ENCODE measurements at regions not wholly inside any gene's neighbourhood (a gene's known extent, or its start where the extent isn't known, plus 50 kb on each side); places are given as distances from the start of the nearest gene placed in this dataset.

DNA sequence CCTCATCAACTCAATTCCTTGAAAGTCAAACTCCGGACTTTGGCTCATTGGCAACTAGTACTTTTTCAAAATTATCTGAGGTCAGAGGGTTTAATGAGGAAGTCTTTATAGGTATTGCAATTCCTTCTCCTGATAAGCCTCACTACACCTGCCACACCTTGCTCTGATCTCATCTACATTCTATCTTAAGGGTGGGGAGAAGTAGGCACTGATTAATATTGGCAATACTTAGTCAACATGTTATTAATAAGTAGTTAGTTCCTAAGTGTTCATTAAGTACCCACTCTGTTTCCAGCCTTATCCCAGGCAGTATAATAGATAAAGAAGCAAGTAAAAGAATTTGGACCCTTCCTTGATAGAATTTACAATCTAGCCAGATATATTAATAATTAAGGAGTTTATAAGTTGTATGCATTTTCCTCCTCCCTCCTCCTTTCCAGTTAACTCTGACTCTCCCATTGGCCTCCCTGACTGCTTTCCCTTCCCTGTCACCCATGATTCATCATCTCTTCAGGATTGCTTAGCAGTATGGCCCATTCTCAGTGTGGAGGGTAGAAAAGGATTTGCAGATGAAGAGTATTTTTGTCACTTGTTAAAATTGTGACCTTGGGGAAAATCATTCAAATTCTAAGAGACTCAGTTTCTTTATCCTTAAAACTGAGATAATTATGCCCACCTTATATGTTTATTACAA is 231.0 kb upstream of the ATP2B1 start:
- FAIRE-seq, result no peak
- Histone ChIP-seq H3K36me3 (ENCODE audit: insufficient read depth, low read length) (no peaks in the 10 kb centered on the region), H3K4me1 (ENCODE audit: insufficient read depth, low read length) (no peaks in the 10 kb centered on the region), H2AFZ (ENCODE audit: low read depth, low read length) (no peak overlapping the region), H4K20me1 (ENCODE audit: insufficient read depth, low read length) (no peaks in the 10 kb centered on the region), H3K27ac (ENCODE audit: low read depth, low read length) (no peak overlapping the region), H3K9ac (ENCODE audit: low read length) (no peak overlapping the region), H3K79me2 (ENCODE audit: insufficient read depth, low read length) (no peaks in the 10 kb centered on the region), H3K4me2 (ENCODE audit: low read length) (no peak overlapping the region), H3K4me3 (ENCODE audit: insufficient read depth, low read depth, low read length) (no peak overlapping the region), H3K9me3 (ENCODE audit: insufficient read depth, low read depth, low read length) (no peaks in the 10 kb centered on the region), H3K27me3 (ENCODE audit: insufficient read depth, low read length) (no peaks in the 10 kb centered on the region)
- Mint-ChIP-seq H3K27ac (ENCODE audit: unreplicated experiment) (no peak overlapping the region), H3K36me3 (ENCODE audit: low read depth, unreplicated experiment) (no peaks in the 10 kb centered on the region), H3K4me3 (ENCODE audit: unreplicated experiment) (no peak overlapping the region), H3K9me3 (ENCODE audit: unreplicated experiment) (no peaks in the 10 kb centered on the region), H3K27me3 (ENCODE audit: low read depth, unreplicated experiment) (no peaks in the 10 kb centered on the region), H3K4me1 (ENCODE audit: low read depth, unreplicated experiment) (peaks cover 5% of the 10 kb centered on the region)
- no peak for DNase-seq (ENCODE audit: low read depth)
- TF ChIP-seq, protein P1, sequence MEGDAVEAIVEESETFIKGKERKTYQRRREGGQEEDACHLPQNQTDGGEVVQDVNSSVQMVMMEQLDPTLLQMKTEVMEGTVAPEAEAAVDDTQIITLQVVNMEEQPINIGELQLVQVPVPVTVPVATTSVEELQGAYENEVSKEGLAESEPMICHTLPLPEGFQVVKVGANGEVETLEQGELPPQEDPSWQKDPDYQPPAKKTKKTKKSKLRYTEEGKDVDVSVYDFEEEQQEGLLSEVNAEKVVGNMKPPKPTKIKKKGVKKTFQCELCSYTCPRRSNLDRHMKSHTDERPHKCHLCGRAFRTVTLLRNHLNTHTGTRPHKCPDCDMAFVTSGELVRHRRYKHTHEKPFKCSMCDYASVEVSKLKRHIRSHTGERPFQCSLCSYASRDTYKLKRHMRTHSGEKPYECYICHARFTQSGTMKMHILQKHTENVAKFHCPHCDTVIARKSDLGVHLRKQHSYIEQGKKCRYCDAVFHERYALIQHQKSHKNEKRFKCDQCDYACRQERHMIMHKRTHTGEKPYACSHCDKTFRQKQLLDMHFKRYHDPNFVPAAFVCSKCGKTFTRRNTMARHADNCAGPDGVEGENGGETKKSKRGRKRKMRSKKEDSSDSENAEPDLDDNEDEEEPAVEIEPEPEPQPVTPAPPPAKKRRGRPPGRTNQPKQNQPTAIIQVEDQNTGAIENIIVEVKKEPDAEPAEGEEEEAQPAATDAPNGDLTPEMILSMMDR (IDR thresholded peaks at IDR 0.05; ENCODE audit: insufficient read depth, low read depth, low read length), result no peak

DNA sequence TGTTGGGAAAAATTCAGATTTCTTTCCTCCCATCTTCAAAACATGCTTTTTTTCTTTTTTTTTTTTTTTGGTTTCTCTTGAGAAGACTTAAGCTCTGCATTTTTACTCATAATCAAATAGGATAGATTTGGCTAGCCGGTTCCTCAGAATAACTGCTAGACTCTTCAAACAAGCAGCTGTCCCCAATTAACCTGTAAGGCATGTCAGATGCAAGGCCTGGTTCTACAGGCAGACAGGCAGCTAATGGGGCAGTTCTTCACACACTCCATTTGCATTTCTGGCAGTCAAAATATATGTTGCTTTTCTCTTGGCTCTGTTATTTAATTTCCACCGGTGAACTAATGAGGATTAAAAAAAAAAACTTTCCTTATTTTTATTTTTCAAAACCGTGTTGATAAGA is 228.0 kb upstream of the ATP2B1 start:
- no peak for TF ChIP-seq EZH2 (IDR thresholded peaks at IDR 0.05; ENCODE audit: insufficient read depth, low read length)
- Mint-ChIP-seq H3K27me3 (ENCODE audit: low read depth, unreplicated experiment) (no peaks in the 10 kb centered on the region), H3K27ac (ENCODE audit: unreplicated experiment) (no peak overlapping the region)

DNA sequence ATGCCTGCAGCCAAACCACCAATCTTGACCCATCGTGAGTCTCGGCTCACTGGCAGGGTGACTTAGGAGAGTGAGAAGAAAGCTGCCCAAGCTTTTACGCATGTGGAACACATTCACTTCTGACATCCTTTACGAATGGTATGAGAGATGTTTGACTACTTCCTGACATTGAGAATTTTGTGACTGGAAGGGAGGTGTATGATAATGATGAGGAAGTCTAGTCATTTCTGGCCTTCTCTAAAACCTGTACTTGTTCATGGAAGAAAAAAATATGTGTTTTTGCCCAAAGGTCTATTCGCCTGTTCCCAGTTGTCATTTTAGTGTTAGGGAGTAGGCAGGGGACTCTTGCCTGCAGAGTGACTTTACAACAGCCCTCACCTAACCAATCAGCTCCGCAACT is 227.2 kb upstream of the ATP2B1 start:
- H3K4me3 Mint-ChIP-seq (ENCODE audit: unreplicated experiment), result no peak overlapping the region
- no peaks in the 10 kb centered on the region for H3K9me3 ChIP-seq (ENCODE audit: insufficient read depth, low read depth, low read length)
- no peak overlapping the region for H3K4me3 ChIP-seq (ENCODE audit: insufficient read depth, low read depth, low read length)
- H3K27me3 Mint-ChIP-seq (ENCODE audit: low read depth, unreplicated experiment), result no peaks in the 10 kb centered on the region
- no peaks in the 10 kb centered on the region for H3K9me3 Mint-ChIP-seq (ENCODE audit: unreplicated experiment)
- no peaks in the 10 kb centered on the region for H3K79me2 ChIP-seq (ENCODE audit: insufficient read depth, low read length)
- no peaks in the 10 kb centered on the region for H3K4me1 ChIP-seq (ENCODE audit: insufficient read depth, low read length)
- H3K36me3 Mint-ChIP-seq (ENCODE audit: low read depth, unreplicated experiment), result no peaks in the 10 kb centered on the region
- H3K4me2 ChIP-seq (ENCODE audit: low read length), result no peak overlapping the region
- no peak for DNase-seq (ENCODE audit: low read depth)
- H3K4me1 Mint-ChIP-seq (ENCODE audit: low read depth, unreplicated experiment), result peaks cover 4% of the 10 kb centered on the region
- FAIRE-seq, result no peak
- no peaks in the 10 kb centered on the region for H3K36me3 ChIP-seq (ENCODE audit: insufficient read depth, low read length)
- H3K9ac ChIP-seq (ENCODE audit: low read length), result no peak overlapping the region
- no peak overlapping the region for H2AFZ ChIP-seq (ENCODE audit: low read depth, low read length)
- TF ChIP-seq, protein P1 (IDR thresholded peaks at IDR 0.05; ENCODE audit: insufficient read depth, low read depth, low read length), result no peak
- TF ChIP-seq EZH2 (IDR thresholded peaks at IDR 0.05; ENCODE audit: insufficient read depth, low read length), result no peak
- H3K27ac Mint-ChIP-seq (ENCODE audit: unreplicated experiment), result no peak overlapping the region
- H3K27me3 ChIP-seq (ENCODE audit: insufficient read depth, low read length), result no peaks in the 10 kb centered on the region
- no peak overlapping the region for H3K27ac ChIP-seq (ENCODE audit: low read depth, low read length)
- no peaks in the 10 kb centered on the region for H4K20me1 ChIP-seq (ENCODE audit: insufficient read depth, low read length)

More for the DNA sequence above, 228.0 kb upstream of the ATP2B1 start:
- no peak for DNase-seq (ENCODE audit: low read depth)
- no peak overlapping the region for H2AFZ ChIP-seq (ENCODE audit: low read depth, low read length)
- Mint-ChIP-seq H3K4me1 (ENCODE audit: low read depth, unreplicated experiment) (peaks cover 4% of the 10 kb centered on the region), H3K9me3 (ENCODE audit: unreplicated experiment) (no peaks in the 10 kb centered on the region), H3K4me3 (ENCODE audit: unreplicated experiment) (no peak overlapping the region), H3K36me3 (ENCODE audit: low read depth, unreplicated experiment) (no peaks in the 10 kb centered on the region)
- H3K79me2 ChIP-seq (ENCODE audit: insufficient read depth, low read length), result no peaks in the 10 kb centered on the region
- H3K27me3 ChIP-seq (ENCODE audit: insufficient read depth, low read length), result no peaks in the 10 kb centered on the region
- no peaks in the 10 kb centered on the region for H3K36me3 ChIP-seq (ENCODE audit: insufficient read depth, low read length)
- H3K4me3 ChIP-seq (ENCODE audit: insufficient read depth, low read depth, low read length), result no peak overlapping the region
- H3K27ac ChIP-seq (ENCODE audit: low read depth, low read length), result no peak overlapping the region
- FAIRE-seq, result no peak
- no peaks in the 10 kb centered on the region for H3K4me1 ChIP-seq (ENCODE audit: insufficient read depth, low read length)
- H3K9me3 ChIP-seq (ENCODE audit: insufficient read depth, low read depth, low read length), result no peaks in the 10 kb centered on the region
- H3K9ac ChIP-seq (ENCODE audit: low read length), result no peak overlapping the region
- no peaks in the 10 kb centered on the region for H4K20me1 ChIP-seq (ENCODE audit: insufficient read depth, low read length)
- H3K4me2 ChIP-seq (ENCODE audit: low read length), result no peak overlapping the region
